IPS DF 6.9 (cell line): ENCODE measurements at regions not wholly inside any gene's neighbourhood (a gene's known extent, or its start where the extent isn't known, plus 50 kb on each side); places are given as distances from the start of the nearest gene placed in this dataset.

ENCODE experiments used
- DNase-seq: peaks from one replicate; pipeline ENCODE4 v3.0.0-alpha.2; 2013; ENCODE audit warnings: low read depth, low spot score
- H3K27ac ChIP-seq: one replicate; pipeline ENCODE4 v1.5.1; 2013; ENCODE audit warnings: low read length, control low read depth
- H3K27me3 ChIP-seq: 2 replicates; pipeline ENCODE4 v1.6.1; 2013; ENCODE audit warnings: mild to moderate bottlenecking, low read length; ENCODE audit not compliant: control insufficient read depth, insufficient read depth
- H3K36me3 ChIP-seq: 2 replicates; pipeline ENCODE4 v1.6.1; 2013; ENCODE audit warnings: low read length; ENCODE audit not compliant: control insufficient read depth, insufficient read depth
- H3K4me1 ChIP-seq: 2 replicates; pipeline ENCODE4 v1.6.1; 2013; ENCODE audit warnings: low read length; ENCODE audit not compliant: control insufficient read depth, insufficient read depth
- H3K4me3 ChIP-seq: 2 replicates; pipeline ENCODE4 v1.5.1; 2013; ENCODE audit warnings: mild to moderate bottlenecking, low read length
- H3K9me3 ChIP-seq: 2 replicates; pipeline ENCODE4 v1.6.1; 2013; ENCODE audit warnings: low read length, inconsistent platforms; ENCODE audit not compliant: control insufficient read depth, insufficient read depth
- WGBS: extraction: QIAGEN DNeasy Blood & Tissue Kit; methylation state at CpG from one replicate; pipeline ENCODE4 v1.1.7; 2013; ENCODE audit warnings: mixed read lengths, missing lambda C conversion rate; ENCODE audit not compliant: insufficient read length, insufficient coverage; 5-methylcytosine and 5-hydroxymethylcytosine counted together

GRCh38 chr4:85406185-85406584 lies 68.8 kb upstream of the ARHGAP24 start:
- no CpG with 5 or more reads among the region's 2 CpGs for WGBS
- DNase-seq = no peak
- H3K36me3 ChIP-seq = no peaks in the 10 kb centered on the region
- H3K4me3 ChIP-seq = no peak overlapping the region
- no peaks in the 10 kb centered on the region for H3K9me3 ChIP-seq
- no peak overlapping the region for H3K27ac ChIP-seq
- no peaks in the 10 kb centered on the region for H3K27me3 ChIP-seq
- no peaks in the 10 kb centered on the region for H3K4me1 ChIP-seq

- WGBS = no CpG with 5 or more reads among the region's 3 CpGs
- H3K4me3 ChIP-seq = no peak overlapping the region
- H3K4me1 ChIP-seq = no peaks in the 10 kb centered on the region
- no peaks in the 10 kb centered on the region for H3K27me3 ChIP-seq
- H3K27ac ChIP-seq = no peak overlapping the region
- no peaks in the 10 kb centered on the region for H3K9me3 ChIP-seq
- DNase-seq = no peak
- no peaks in the 10 kb centered on the region for H3K36me3 ChIP-seq
Observed at GRCh38 chr4:85407546-85407945, 67.4 kb upstream of the ARHGAP24 start.

- DNase-seq = no peak
- no peaks in the 10 kb centered on the region for H3K27me3 ChIP-seq
- no peaks in the 10 kb centered on the region for H3K36me3 ChIP-seq
- no peaks in the 10 kb centered on the region for H3K4me1 ChIP-seq
- H3K9me3 ChIP-seq = no peaks in the 10 kb centered on the region
- WGBS = no CpG with 5 or more reads among the region's 1 CpG
- H3K4me3 ChIP-seq = no peak overlapping the region
- no peak overlapping the region for H3K27ac ChIP-seq
Observed at GRCh38 chr4:85408301-85408700, 66.6 kb upstream of the ARHGAP24 start.

- H3K36me3 ChIP-seq = no peaks in the 10 kb centered on the region
- DNase-seq = no peak
- H3K9me3 ChIP-seq = no peaks in the 10 kb centered on the region
- H3K27ac ChIP-seq = no peak overlapping the region
- H3K4me3 ChIP-seq = no peak overlapping the region
- H3K27me3 ChIP-seq = no peaks in the 10 kb centered on the region
- no CpG with 5 or more reads among the region's 2 CpGs for WGBS
- no peaks in the 10 kb centered on the region for H3K4me1 ChIP-seq
Observed at GRCh38 chr4:85409251-85409650, 65.7 kb upstream of the ARHGAP24 start.

- WGBS = no CpG with 5 or more reads among the region's 5 CpGs
- H3K4me1 ChIP-seq = no peaks in the 10 kb centered on the region
Observed at GRCh38 chr4:85411386-85411785, 63.6 kb upstream of the ARHGAP24 start.

GRCh38 chr4:85414972-85415371 lies 60.0 kb upstream of the ARHGAP24 start:
- no peaks in the 10 kb centered on the region for H3K4me1 ChIP-seq
- no peaks in the 10 kb centered on the region for H3K27me3 ChIP-seq
- WGBS = no CpG with 5 or more reads among the region's 3 CpGs
- H3K27ac ChIP-seq = no peak overlapping the region
- no peaks in the 10 kb centered on the region for H3K9me3 ChIP-seq
- no peaks in the 10 kb centered on the region for H3K36me3 ChIP-seq
- H3K4me3 ChIP-seq = no peak overlapping the region
- DNase-seq = no peak

More at GRCh38 chr4:85411386-85411785, 63.6 kb upstream of the ARHGAP24 start:
- H3K36me3 ChIP-seq = no peaks in the 10 kb centered on the region
- no peak overlapping the region for H3K27ac ChIP-seq
- no peak for DNase-seq
- H3K9me3 ChIP-seq = no peaks in the 10 kb centered on the region
- H3K27me3 ChIP-seq = no peaks in the 10 kb centered on the region
- H3K4me3 ChIP-seq = no peak overlapping the region

GRCh38 chr4:85416094-85416493 lies 58.9 kb upstream of the ARHGAP24 start:
- Histone ChIP-seq H3K36me3 (no peaks in the 10 kb centered on the region), H3K9me3 (no peaks in the 10 kb centered on the region), H3K4me1 (no peaks in the 10 kb centered on the region), H3K27me3 (no peaks in the 10 kb centered on the region), H3K4me3 (no peak overlapping the region), H3K27ac (no peak overlapping the region)
- no CpG with 5 or more reads among the region's 2 CpGs for WGBS
- DNase-seq = no peak

- no peak overlapping the region for H3K4me3 ChIP-seq
- no peaks in the 10 kb centered on the region for H3K36me3 ChIP-seq
- H3K27me3 ChIP-seq = no peaks in the 10 kb centered on the region
- H3K27ac ChIP-seq = no peak overlapping the region
- H3K9me3 ChIP-seq = no peaks in the 10 kb centered on the region
- no peak for DNase-seq
- WGBS = 100% methylated on average over 1 of the region's 2 CpGs
- H3K4me1 ChIP-seq = no peaks in the 10 kb centered on the region
Observed at GRCh38 chr4:85419103-85419502, 55.8 kb upstream of the ARHGAP24 start.

- no CpG with 5 or more reads among the region's 6 CpGs for WGBS
- no peaks in the 10 kb centered on the region for H3K4me1 ChIP-seq
- no peaks in the 10 kb centered on the region for H3K9me3 ChIP-seq
- no peaks in the 10 kb centered on the region for H3K27me3 ChIP-seq
- no peak overlapping the region for H3K27ac ChIP-seq
- no peak overlapping the region for H3K4me3 ChIP-seq
- DNase-seq = no peak
- H3K36me3 ChIP-seq = no peaks in the 10 kb centered on the region
Observed at GRCh38 chr4:85420831-85421230, 54.1 kb upstream of the ARHGAP24 start.

GRCh38 chr4:85423431-85423830 lies 51.5 kb upstream of the ARHGAP24 start:
- Histone ChIP-seq H3K27me3 (no peaks in the 10 kb centered on the region), H3K36me3 (no peaks in the 10 kb centered on the region), H3K9me3 (no peaks in the 10 kb centered on the region), H3K4me1 (no peaks in the 10 kb centered on the region), H3K4me3 (no peak overlapping the region), H3K27ac (no peak overlapping the region)
- WGBS = no CpG with 5 or more reads among the region's 2 CpGs
- no peak for DNase-seq
